WTC11 (cell line): ENCODE measurements at regions not wholly inside any gene's neighbourhood (a gene's known extent, or its start where the extent isn't known, plus 50 kb on each side); places are given as distances from the start of the nearest gene placed in this dataset.

ENCODE experiments used
- IRF2 ChIP-seq: sonication (generic); formaldehyde crosslinking; IDR thresholded peaks from 2 replicates; pipeline ENCODE4 v1.8.0; 2022; ENCODE audit warnings: low read depth, missing genetic modification reagents, borderline replicate concordance
- JUN ChIP-seq: sonication (generic); formaldehyde crosslinking; IDR thresholded peaks from 2 replicates; pipeline ENCODE4 v1.8.0; 2023; ENCODE audit warnings: mild to moderate bottlenecking, missing genetic modification reagents
- RELA ChIP-seq: sonication (generic); formaldehyde crosslinking; IDR thresholded peaks from 2 replicates; pipeline ENCODE4 v1.8.1; 2022; ENCODE audit warnings: missing genetic modification reagents, mild to moderate bottlenecking, borderline replicate concordance
- TEAD4 ChIP-seq: sonication (generic); formaldehyde crosslinking; IDR thresholded peaks from 2 replicates; pipeline ENCODE4 v1.8.0; 2022; ENCODE audit warnings: mild to moderate bottlenecking, missing genetic modification reagents

DNA sequence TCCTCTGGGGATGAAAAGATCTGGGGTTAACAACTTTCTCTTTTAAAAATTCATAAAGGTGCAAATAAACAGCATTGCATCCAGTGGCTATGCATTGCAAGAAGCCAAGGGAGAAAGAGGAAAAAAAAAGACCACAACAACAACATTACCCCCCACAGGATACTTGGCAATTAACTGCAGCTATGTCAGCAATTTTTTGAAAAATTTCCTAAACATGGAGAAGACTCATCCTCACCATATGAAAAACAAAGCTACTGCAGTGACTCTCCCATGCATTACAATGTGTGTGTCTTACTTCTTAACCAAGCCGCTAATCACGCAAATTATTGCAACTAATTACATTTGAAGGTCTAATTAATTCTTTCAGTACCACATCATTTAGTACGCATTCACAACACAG lies 309.8 kb upstream of the ZNF507 start:
- TF ChIP-seq TEAD4, result no peak
- no peak for TF ChIP-seq RELA
- no peak for TF ChIP-seq IRF2 (CRISPR knock-in tag)
- TF ChIP-seq JUN (CRISPR knock-in tag), result no peak
